Fibroblast of gingiva (primary cell): ENCODE measurements at regions not wholly inside any gene's neighbourhood (a gene's known extent, or its start where the extent isn't known, plus 50 kb on each side); places are given as distances from the start of the nearest gene placed in this dataset.
A peak's percentile ranks its signal among the peaks of the same experiment; 100 is the strongest.
"Not testable (repeated sequence)": the region's sequence is repeated elsewhere in the genome, so short reads cannot be mapped to it uniquely, and the experiment has no call there.

Experiments
- DNase-seq: peaks from one replicate; pipeline ENCODE4 v3.0.0-alpha.2; 2011; ENCODE audit warnings: low read depth

- DNase-seq, result no peak
Observed at GRCh38 chr4:127307996-127308395, 324.8 kb upstream of the INTU start.

GRCh38 chr4:127309369-127310102, 323.2 kb upstream of the INTU start:
- DNase-seq, result peak; percentile 81

- DNase-seq, result no peak
Observed at GRCh38 chr4:127311371-127311770, 321.4 kb upstream of the INTU start.

- no peak for DNase-seq
Observed at GRCh38 chr4:127311924-127312323, 320.8 kb upstream of the INTU start.

GRCh38 chr4:127313767-127314166, 319.0 kb upstream of the INTU start:
- no peak for DNase-seq

GRCh38 chr4:127327491-127327890, 305.3 kb upstream of the INTU start:
- DNase-seq, result no peak

- DNase-seq, result no peak
Observed at GRCh38 chr4:127335073-127335620, 297.6 kb upstream of the INTU start.

- no peak for DNase-seq
Observed at GRCh38 chr4:127335732-127336131, 297.0 kb upstream of the INTU start.

GRCh38 chr4:127343123-127343522, 289.6 kb upstream of the INTU start:
- not testable (repeated sequence) for DNase-seq

GRCh38 chr4:127344071-127344470, 288.7 kb upstream of the INTU start:
- DNase-seq, result no peak

- no peak for DNase-seq
Observed at GRCh38 chr4:127347936-127348335, 284.8 kb upstream of the INTU start.

GRCh38 chr4:127352220-127353113, 280.3 kb upstream of the INTU start:
- DNase-seq, result no peak

- DNase-seq, result no peak
Observed at GRCh38 chr4:127355743-127356142, 277.0 kb upstream of the INTU start.

GRCh38 chr4:127357765-127358164, 275.0 kb upstream of the INTU start:
- no peak for DNase-seq

- no peak for DNase-seq
Observed at GRCh38 chr4:127362686-127363085, 270.1 kb upstream of the INTU start.

- no peak for DNase-seq
Observed at GRCh38 chr4:127364397-127364796, 268.4 kb upstream of the INTU start.

- DNase-seq, result no peak
Observed at GRCh38 chr4:127364911-127365310, 267.8 kb upstream of the INTU start.

GRCh38 chr4:127370604-127371003, 262.2 kb upstream of the INTU start:
- DNase-seq, result no peak

- peak; percentile 6 for DNase-seq
Observed at GRCh38 chr4:127379499-127379898, 253.3 kb upstream of the INTU start.

- DNase-seq, result not testable (repeated sequence)
Observed at GRCh38 chr4:127379948-127380347, 252.8 kb upstream of the INTU start.

GRCh38 chr4:127383666-127384065, 249.1 kb upstream of the INTU start:
- DNase-seq, result no peak

GRCh38 chr4:127394516-127394915, 238.2 kb upstream of the INTU start:
- DNase-seq, result no peak

- peak; percentile 11 for DNase-seq
Observed at GRCh38 chr4:127400276-127400675, 232.5 kb upstream of the INTU start.
